Activated CD8-positive, alpha-beta memory T cell treated with anti-CD3 and anti-CD28 coated beads, Interleukin-2, amount 50 U/mL, for 48 hours (primary cell): ENCODE measurements at regions not wholly inside any gene's neighbourhood (a gene's known extent, or its start where the extent isn't known, plus 50 kb on each side); places are given as distances from the start of the nearest gene placed in this dataset.
"Not testable (repeated sequence)": the region's sequence is repeated elsewhere in the genome, so short reads cannot be mapped to it uniquely, and the experiment has no call there.

Experiments used
- DNase-seq: peaks from one replicate; pipeline ENCODE4 v3.0.0-alpha.2; 2020

GRCh38 chrX:39245024-39245423 lies 443.8 kb downstream of the MID1IP1 start:
- no peak for DNase-seq

- no peak for DNase-seq
These were observed 446.3 kb downstream of the MID1IP1 start for GRCh38 chrX:39247536-39247935.

- no peak for DNase-seq
These were observed 447.1 kb downstream of the MID1IP1 start for GRCh38 chrX:39248330-39248729.

GRCh38 chrX:39249999-39250398 lies 448.7 kb downstream of the MID1IP1 start:
- DNase-seq = no peak

- no peak for DNase-seq
These were observed 450.7 kb downstream of the MID1IP1 start for GRCh38 chrX:39251995-39252394.

- DNase-seq = no peak
These were observed 452.3 kb downstream of the MID1IP1 start for GRCh38 chrX:39253551-39253950.

GRCh38 chrX:39258331-39258730 lies 457.1 kb downstream of the MID1IP1 start:
- DNase-seq = no peak

GRCh38 chrX:39260965-39261364 lies 459.7 kb downstream of the MID1IP1 start:
- DNase-seq = no peak

GRCh38 chrX:39261446-39262147 lies 460.3 kb downstream of the MID1IP1 start:
- DNase-seq = no peak

- no peak for DNase-seq
These were observed 461.4 kb downstream of the MID1IP1 start for GRCh38 chrX:39262641-39263040.

GRCh38 chrX:39264023-39264422 lies 462.8 kb downstream of the MID1IP1 start:
- DNase-seq = no peak

- no peak for DNase-seq
These were observed 465.9 kb downstream of the MID1IP1 start for GRCh38 chrX:39267176-39267575.

- DNase-seq = no peak
These were observed 466.9 kb downstream of the MID1IP1 start for GRCh38 chrX:39268207-39268606.

- no peak for DNase-seq
These were observed 474.3 kb downstream of the MID1IP1 start for GRCh38 chrX:39275500-39276068.

GRCh38 chrX:39277685-39278390 lies 476.6 kb downstream of the MID1IP1 start:
- not testable (repeated sequence) for DNase-seq

- DNase-seq = no peak
These were observed 482.0 kb downstream of the MID1IP1 start for GRCh38 chrX:39283239-39283638.

- DNase-seq = no peak
These were observed 487.3 kb downstream of the MID1IP1 start for GRCh38 chrX:39288592-39288991.

- no peak for DNase-seq
These were observed 488.6 kb downstream of the MID1IP1 start for GRCh38 chrX:39289827-39290226.

GRCh38 chrX:39293203-39293602 lies 491.9 kb downstream of the MID1IP1 start:
- no peak for DNase-seq

GRCh38 chrX:39296472-39296871 lies 495.2 kb downstream of the MID1IP1 start:
- DNase-seq = no peak

- no peak for DNase-seq
These were observed 497.6 kb downstream of the MID1IP1 start for GRCh38 chrX:39298821-39299220.

- DNase-seq = no peak
These were observed 498.4 kb downstream of the MID1IP1 start for GRCh38 chrX:39299615-39300014.

GRCh38 chrX:39301036-39301435 lies 499.8 kb downstream of the MID1IP1 start:
- no peak for DNase-seq

GRCh38 chrX:39302838-39303237 lies 501.6 kb downstream of the MID1IP1 start:
- DNase-seq = no peak
